Left renal cortex interstitium (tissue), 4 donors: ENCODE measurements at regions not wholly inside any gene's neighbourhood (a gene's known extent, or its start where the extent isn't known, plus 50 kb on each side); places are given as distances from the start of the nearest gene placed in this dataset.

Experiments used
- DNase-seq, 4 donors: peaks; one replicate each; pipeline ENCODE4 v3.0.0-alpha.2; 2013; ENCODE audit warnings: low read depth in 4 of 4, low spot score in 2 of 4, missing footprints in 1 of 4

GRCh38 chr3:66165660-66166059, 55.1 kb upstream of the SLC25A26 start:
- no peak for DNase-seq

- DNase-seq: no peak
These were observed 56.6 kb upstream of the SLC25A26 start for GRCh38 chr3:66164155-66164554.

- DNase-seq: no peak
These were observed 57.6 kb upstream of the SLC25A26 start for GRCh38 chr3:66163222-66163621.

- DNase-seq: no peak
These were observed 58.0 kb upstream of the SLC25A26 start for GRCh38 chr3:66162766-66163165.

GRCh38 chr3:66158933-66159683, 61.7 kb upstream of the SLC25A26 start:
- DNase-seq: no peak

- DNase-seq: no peak
These were observed 66.3 kb upstream of the SLC25A26 start for GRCh38 chr3:66154444-66154861.

- no peak for DNase-seq
These were observed 67.0 kb upstream of the SLC25A26 start for GRCh38 chr3:66153481-66154443.

GRCh38 chr3:66152336-66152735, 68.5 kb upstream of the SLC25A26 start:
- DNase-seq: no peak

- DNase-seq: no peak
These were observed 69.8 kb upstream of the SLC25A26 start for GRCh38 chr3:66150977-66151376.

- DNase-seq: no peak
These were observed 71.5 kb upstream of the SLC25A26 start for GRCh38 chr3:66149269-66149668.

- DNase-seq: no peak
These were observed 75.4 kb upstream of the SLC25A26 start for GRCh38 chr3:66145408-66145733.

GRCh38 chr3:66144568-66145407, 76.0 kb upstream of the SLC25A26 start:
- DNase-seq: no peak

GRCh38 chr3:66142079-66142478, 78.7 kb upstream of the SLC25A26 start:
- DNase-seq: no peak

GRCh38 chr3:66140743-66141372, 79.9 kb upstream of the SLC25A26 start:
- DNase-seq: no peak

GRCh38 chr3:66140106-66140505, 80.7 kb upstream of the SLC25A26 start:
- DNase-seq: no peak

- DNase-seq: no peak
These were observed 81.4 kb upstream of the SLC25A26 start for GRCh38 chr3:66139415-66139814.

- no peak for DNase-seq
These were observed 82.2 kb upstream of the SLC25A26 start for GRCh38 chr3:66138336-66139313.

GRCh38 chr3:66136597-66136996, 84.2 kb upstream of the SLC25A26 start:
- DNase-seq: no peak

- no peak for DNase-seq
These were observed 86.9 kb upstream of the SLC25A26 start for GRCh38 chr3:66133853-66134445.
